ENCODE measurements at regions not wholly inside any gene's neighbourhood (a gene's known extent, or its start where the extent isn't known, plus 50 kb on each side); places are given as distances from the start of the nearest gene placed in this dataset.

DNA sequence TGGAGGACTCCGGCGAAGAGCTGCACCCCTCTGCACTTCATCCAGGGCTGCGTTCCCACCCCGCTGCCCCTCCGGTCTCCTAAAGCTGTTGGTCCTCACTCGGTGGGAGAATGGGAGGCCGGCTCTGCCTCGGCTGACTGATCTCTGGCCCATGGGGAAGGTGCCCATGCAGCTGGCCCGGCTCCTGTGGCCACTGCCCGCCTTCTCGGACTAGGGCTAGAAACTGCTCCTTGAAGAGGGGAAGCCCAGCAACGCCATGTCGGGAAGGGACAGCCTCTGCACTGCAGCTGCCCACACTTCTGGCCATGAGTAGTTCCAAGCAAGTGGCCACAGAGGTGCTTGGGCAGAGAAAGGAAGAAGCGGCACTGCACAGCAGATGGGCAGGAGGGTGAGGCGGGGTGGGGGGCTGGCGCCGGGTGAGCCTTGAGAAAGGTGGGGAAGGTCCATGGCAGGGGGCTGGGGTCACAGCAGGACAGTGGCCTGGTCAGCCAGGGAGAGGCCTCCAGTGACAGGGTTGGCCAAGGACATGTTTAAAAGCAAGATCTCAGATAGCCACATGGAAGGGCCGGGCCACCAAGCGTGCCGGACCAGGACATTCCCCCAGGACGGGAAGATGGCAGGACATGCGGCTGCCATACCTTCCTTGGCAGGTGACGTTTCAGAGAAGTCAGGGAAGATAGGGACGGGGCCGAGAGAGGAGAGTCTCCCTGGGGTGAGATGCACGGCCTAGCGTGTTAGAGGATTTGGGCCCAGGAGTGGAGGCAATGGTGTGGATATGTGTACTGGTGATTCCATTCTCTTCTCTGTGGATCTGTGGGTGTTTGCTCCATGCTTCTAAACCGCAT, 158.8 kb upstream of the HDAC4 start:
- H3K4me1 Mint-ChIP-seq (ENCODE audit: low read depth, unreplicated experiment): no peaks in the 10 kb centered on the region
- H3K36me3 Mint-ChIP-seq (ENCODE audit: insufficient read depth, unreplicated experiment): no peaks in the 10 kb centered on the region
- TF ChIP-seq, protein P1, sequence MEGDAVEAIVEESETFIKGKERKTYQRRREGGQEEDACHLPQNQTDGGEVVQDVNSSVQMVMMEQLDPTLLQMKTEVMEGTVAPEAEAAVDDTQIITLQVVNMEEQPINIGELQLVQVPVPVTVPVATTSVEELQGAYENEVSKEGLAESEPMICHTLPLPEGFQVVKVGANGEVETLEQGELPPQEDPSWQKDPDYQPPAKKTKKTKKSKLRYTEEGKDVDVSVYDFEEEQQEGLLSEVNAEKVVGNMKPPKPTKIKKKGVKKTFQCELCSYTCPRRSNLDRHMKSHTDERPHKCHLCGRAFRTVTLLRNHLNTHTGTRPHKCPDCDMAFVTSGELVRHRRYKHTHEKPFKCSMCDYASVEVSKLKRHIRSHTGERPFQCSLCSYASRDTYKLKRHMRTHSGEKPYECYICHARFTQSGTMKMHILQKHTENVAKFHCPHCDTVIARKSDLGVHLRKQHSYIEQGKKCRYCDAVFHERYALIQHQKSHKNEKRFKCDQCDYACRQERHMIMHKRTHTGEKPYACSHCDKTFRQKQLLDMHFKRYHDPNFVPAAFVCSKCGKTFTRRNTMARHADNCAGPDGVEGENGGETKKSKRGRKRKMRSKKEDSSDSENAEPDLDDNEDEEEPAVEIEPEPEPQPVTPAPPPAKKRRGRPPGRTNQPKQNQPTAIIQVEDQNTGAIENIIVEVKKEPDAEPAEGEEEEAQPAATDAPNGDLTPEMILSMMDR (IDR thresholded peaks at IDR 0.05; ENCODE audit: unreplicated experiment): no peak
- no TSS peak for BruUV-seq (replicated peaks)
- H3K9me3 Mint-ChIP-seq (ENCODE audit: low read depth, unreplicated experiment): no peaks in the 10 kb centered on the region
- H3K27me3 Mint-ChIP-seq (ENCODE audit: unreplicated experiment): peaks cover 56% of the 10 kb centered on the region
- no peak for DNase-seq
- no peak overlapping the region for H3K27ac Mint-ChIP-seq (ENCODE audit: unreplicated experiment)
- intact Hi-C loops (cut with micrococcal nuclease; ENCODE audit: unreplicated experiment): no loop called here
- no peak overlapping the region for H3K4me3 Mint-ChIP-seq (ENCODE audit: low read depth, unreplicated experiment)
- CTCF ChIA-PET: no interaction called here

DNA sequence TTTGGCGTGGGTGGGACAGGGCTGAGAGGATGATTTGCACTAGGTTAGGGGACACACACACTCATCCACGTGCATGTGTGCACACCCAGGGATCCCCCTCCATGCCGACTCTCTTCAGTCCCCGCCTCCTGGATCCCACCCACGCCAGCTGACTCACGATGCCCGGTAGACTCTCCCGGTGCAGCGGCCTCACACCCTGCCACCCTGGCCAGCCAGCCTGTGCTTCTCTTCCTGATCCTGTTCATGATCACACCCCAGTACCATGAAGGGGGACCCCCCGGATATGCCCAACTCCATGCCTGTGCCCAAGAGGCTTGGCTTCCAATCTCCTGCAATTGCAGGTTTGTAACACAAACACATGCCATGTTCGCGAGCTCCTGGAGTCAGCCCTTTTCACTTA, 157.8 kb upstream of the HDAC4 start:
- CTCF ChIA-PET: no interaction called here
- no peaks in the 10 kb centered on the region for H3K36me3 Mint-ChIP-seq (ENCODE audit: insufficient read depth, unreplicated experiment)
- no peaks in the 10 kb centered on the region for H3K4me1 Mint-ChIP-seq (ENCODE audit: low read depth, unreplicated experiment)
- H3K27me3 Mint-ChIP-seq (ENCODE audit: unreplicated experiment): peaks cover 66% of the 10 kb centered on the region
- H3K27ac Mint-ChIP-seq (ENCODE audit: unreplicated experiment): no peak overlapping the region
- intact Hi-C loops (cut with micrococcal nuclease; ENCODE audit: unreplicated experiment): no loop called here
- TF ChIP-seq, protein P1 (IDR thresholded peaks at IDR 0.05; ENCODE audit: unreplicated experiment): no peak
- BruUV-seq (replicated peaks): no TSS peak
- DNase-seq: no peak
- H3K4me3 Mint-ChIP-seq (ENCODE audit: low read depth, unreplicated experiment): no peak overlapping the region
- no peaks in the 10 kb centered on the region for H3K9me3 Mint-ChIP-seq (ENCODE audit: low read depth, unreplicated experiment)

DNA sequence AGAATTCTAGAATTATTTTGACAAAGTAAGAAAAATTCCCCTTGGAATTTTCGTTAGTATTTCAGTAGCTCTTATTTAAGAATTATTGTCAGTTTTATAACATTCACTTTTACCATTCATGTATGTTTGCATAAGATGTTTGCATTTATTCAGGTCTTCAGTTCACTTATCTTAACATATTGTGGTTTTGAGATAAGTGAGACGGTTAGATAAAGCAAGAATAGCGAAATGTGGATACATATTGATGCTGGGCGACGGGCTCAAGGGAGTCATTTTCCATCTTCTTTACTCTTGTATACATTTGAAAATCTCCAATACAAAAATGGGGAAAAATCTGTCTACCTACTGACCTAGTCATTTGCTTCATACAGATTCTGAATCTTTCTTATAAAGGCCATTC, 156.7 kb upstream of the HDAC4 start:
- no TSS peak for BruUV-seq (replicated peaks)
- Mint-ChIP-seq H3K4me3 (ENCODE audit: low read depth, unreplicated experiment) (no peak overlapping the region), H3K9me3 (ENCODE audit: low read depth, unreplicated experiment) (no peaks in the 10 kb centered on the region), H3K27me3 (ENCODE audit: unreplicated experiment) (peaks cover 77% of the 10 kb centered on the region), H3K36me3 (ENCODE audit: insufficient read depth, unreplicated experiment) (no peaks in the 10 kb centered on the region), H3K4me1 (ENCODE audit: low read depth, unreplicated experiment) (no peaks in the 10 kb centered on the region), H3K27ac (ENCODE audit: unreplicated experiment) (no peak overlapping the region)
- CTCF ChIA-PET: interaction anchor here (0.6 kb wide), 2 partner anchors 167 to 539 kb away, joined by 3 to 4 read pairs; no protein-coding TSS in a partner anchor
- TF ChIP-seq, protein P1 (IDR thresholded peaks at IDR 0.05; ENCODE audit: unreplicated experiment): no peak
- DNase-seq: no peak
- intact Hi-C loops (cut with micrococcal nuclease; ENCODE audit: unreplicated experiment): no loop called here

DNA sequence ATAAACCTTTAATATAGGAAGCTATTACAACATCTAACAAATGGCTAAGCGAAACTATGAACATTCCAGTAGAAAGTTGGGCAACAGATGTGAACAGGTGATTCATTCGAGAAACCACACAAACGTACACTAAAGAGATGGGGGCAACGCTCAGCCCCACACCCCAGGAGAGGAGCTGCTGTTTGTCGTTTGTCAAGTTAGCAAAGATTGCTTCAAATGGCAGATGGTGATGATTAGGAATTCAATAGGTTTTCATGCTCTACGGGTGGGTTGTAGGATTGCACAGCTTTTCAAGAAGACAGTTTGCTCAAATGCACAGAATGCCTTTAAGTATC, 154.7 kb upstream of the HDAC4 start:
- intact Hi-C loops (cut with micrococcal nuclease; ENCODE audit: unreplicated experiment): no loop called here
- no peak overlapping the region for H3K27ac Mint-ChIP-seq (ENCODE audit: unreplicated experiment)

More for the DNA sequence above, 154.7 kb upstream of the HDAC4 start:
- DNase-seq: no peak
- Mint-ChIP-seq H3K4me1 (ENCODE audit: low read depth, unreplicated experiment) (no peaks in the 10 kb centered on the region), H3K36me3 (ENCODE audit: insufficient read depth, unreplicated experiment) (no peaks in the 10 kb centered on the region), H3K9me3 (ENCODE audit: low read depth, unreplicated experiment) (no peaks in the 10 kb centered on the region), H3K4me3 (ENCODE audit: low read depth, unreplicated experiment) (no peak overlapping the region), H3K27me3 (ENCODE audit: unreplicated experiment) (peaks cover 78% of the 10 kb centered on the region)
- BruUV-seq (replicated peaks): no TSS peak
- CTCF ChIA-PET: interaction anchor here (0.8 kb wide), 1 partner anchor 15 kb away, joined by 3 read pairs; no protein-coding TSS in a partner anchor
- TF ChIP-seq, protein P1 (IDR thresholded peaks at IDR 0.05; ENCODE audit: unreplicated experiment): no peak
